RWPE2 (cell line): ENCODE measurements at regions not wholly inside any gene's neighbourhood (a gene's known extent, or its start where the extent isn't known, plus 50 kb on each side); places are given as distances from the start of the nearest gene placed in this dataset.
"Not testable (repeated sequence)": the region's sequence is repeated elsewhere in the genome, so short reads cannot be mapped to it uniquely, and the experiment has no call there.

Experiments used
- ATAC-seq: fragments of 200-7000 bp; cut with Tn5 transposase; 3 replicates; pipeline ENCODE4 v1.9.1; 2021; ENCODE audit warnings: low read depth
- DNase-seq: peaks from one replicate; pipeline ENCODE4 v3.0.0-alpha.2; 2020; ENCODE audit warnings: low spot score
- H3K27ac ChIP-seq: fragments of 450-650 bp; 2 replicates; pipeline ENCODE4 v1.5.1; 2017; ENCODE audit warnings: mild to moderate bottlenecking; ENCODE audit not compliant: poor library complexity, severe bottlenecking
- H3K27me3 ChIP-seq: fragments of 250-450 bp; sonication (Bioruptor Pico); 2 replicates; pipeline ENCODE4 v1.5.1; 2021; ENCODE audit warnings: mild to moderate bottlenecking, moderate library complexity; ENCODE audit not compliant: insufficient read depth, poor library complexity, severe bottlenecking
- H3K36me3 ChIP-seq: fragments of 250-450 bp; sonication (Bioruptor Pico); 2 replicates; pipeline ENCODE4 v1.5.1; 2020; ENCODE audit warnings: low read depth, mild to moderate bottlenecking, moderate library complexity
- H3K4me1 ChIP-seq: fragments of 250-450 bp; sonication (Bioruptor Pico); 2 replicates; pipeline ENCODE4 v1.5.1; 2021; ENCODE audit warnings: mild to moderate bottlenecking, moderate library complexity; ENCODE audit not compliant: insufficient read depth, poor library complexity, severe bottlenecking
- H3K4me3 ChIP-seq: fragments of 250-450 bp; sonication (Bioruptor Pico); 2 replicates; pipeline ENCODE4 v1.5.1; 2021; ENCODE audit warnings: mild to moderate bottlenecking, moderate library complexity; ENCODE audit not compliant: severe bottlenecking
- H3K9me3 ChIP-seq: fragments of 250-450 bp; sonication (Bioruptor Pico); 2 replicates; pipeline ENCODE4 v1.5.1; 2021; ENCODE audit warnings: mild to moderate bottlenecking, moderate library complexity; ENCODE audit not compliant: severe bottlenecking
- CTCF ChIP-seq: fragments of 450-650 bp; IDR thresholded peaks from one replicate; pipeline ENCODE4 v1.5.1; 2017; ENCODE audit warnings: mild to moderate bottlenecking, moderate library complexity; ENCODE audit not compliant: poor library complexity, severe bottlenecking

- no peaks in the 10 kb centered on the region for H3K9me3 ChIP-seq
- no peak for ATAC-seq
Measured at GRCh38 chr7:81143856-81144255, 225.0 kb upstream of the SEMA3C start.

GRCh38 chr7:81141257-81142205, 222.7 kb upstream of the SEMA3C start:
- not testable (repeated sequence) for ATAC-seq

More at GRCh38 chr7:81143856-81144255, 225.0 kb upstream of the SEMA3C start:
- no peak for TF ChIP-seq CTCF
- Histone ChIP-seq H3K4me3 (no peak overlapping the region), H3K27me3 (no peaks in the 10 kb centered on the region), H3K4me1 (no peaks in the 10 kb centered on the region), H3K36me3 (no peaks in the 10 kb centered on the region), H3K27ac (no peak overlapping the region)
- no peak for DNase-seq

GRCh38 chr7:81140775-81141174, 221.9 kb upstream of the SEMA3C start:
- TF ChIP-seq CTCF = no peak
- H3K27me3 ChIP-seq = no peaks in the 10 kb centered on the region
- no peak overlapping the region for H3K27ac ChIP-seq
- no peak overlapping the region for H3K4me3 ChIP-seq
- DNase-seq = no peak
- H3K4me1 ChIP-seq = no peaks in the 10 kb centered on the region
- H3K36me3 ChIP-seq = no peaks in the 10 kb centered on the region
- peaks cover 2% of the 10 kb centered on the region for H3K9me3 ChIP-seq
- no peak for ATAC-seq

More at GRCh38 chr7:81141257-81142205, 222.7 kb upstream of the SEMA3C start:
- H3K36me3 ChIP-seq, DNase-seq, H3K4me3 ChIP-seq, H3K4me1 ChIP-seq, H3K9me3 ChIP-seq, H3K27me3 ChIP-seq, H3K27ac ChIP-seq: not testable (repeated sequence)

- DNase-seq (no peak), ATAC-seq (no peak)
- peaks cover 2% of the 10 kb centered on the region for H3K9me3 ChIP-seq
- no peak overlapping the region for H3K4me3 ChIP-seq
- no peak overlapping the region for H3K27ac ChIP-seq
- no peaks in the 10 kb centered on the region for H3K4me1 ChIP-seq
- no peaks in the 10 kb centered on the region for H3K27me3 ChIP-seq
- TF ChIP-seq CTCF = no peak
- H3K36me3 ChIP-seq = no peaks in the 10 kb centered on the region
Measured at GRCh38 chr7:81140252-81140651, 221.4 kb upstream of the SEMA3C start.

- DNase-seq (no peak), ATAC-seq (no peak)
- Histone ChIP-seq H3K4me1 (no peaks in the 10 kb centered on the region), H3K36me3 (no peaks in the 10 kb centered on the region), H3K27me3 (no peaks in the 10 kb centered on the region), H3K9me3 (peaks cover 2% of the 10 kb centered on the region), H3K4me3 (no peak overlapping the region), H3K27ac (no peak overlapping the region)
- TF ChIP-seq CTCF = no peak
Measured at GRCh38 chr7:81138870-81139269, 220.0 kb upstream of the SEMA3C start.
